HCT116 (cell line): ENCODE measurements at regions not wholly inside any gene's neighbourhood (a gene's known extent, or its start where the extent isn't known, plus 50 kb on each side); places are given as distances from the start of the nearest gene placed in this dataset.
"Not testable (repeated sequence)": the region's sequence is repeated elsewhere in the genome, so short reads cannot be mapped to it uniquely, and the experiment has no call there.

ENCODE experiments used
- ATAC-seq: fragments of 200-7000 bp; cut with Tn5 transposase; 2 replicates; pipeline ENCODE4 v1.9.1; 2020; ENCODE audit warnings: mild to moderate bottlenecking, moderate library complexity
- BruUV-seq: library from RNA; stranded (reverse); fragments of 400-500 nt; replicated peaks from 2 replicates; lab custom pipeline; 2021; lab: Mats Ljungman, UMichigan
- CTCF ChIA-PET: fragments of 300-600 bp; sonication (Branson Sonifier 250); formaldehyde crosslinking; loops from one replicate; lab custom pipeline; 2021; ENCODE audit warnings: antibody characterized with exemption; lab: Charles Lee
- POLR2A ChIA-PET: fragments of 300-600, 350-600 bp; sonication (Branson Sonifier 250); formaldehyde crosslinking; loops from one replicate; lab custom pipeline; 2021; ENCODE audit warnings: antibody characterized with exemption; lab: Charles Lee
- RAD21 ChIA-PET, 2 experiments: fragments of 300-600 bp; sonication (Branson Sonifier 250); formaldehyde crosslinking; loops; one replicate each; lab custom pipeline; 2023; ENCODE audit warnings: low total read pairs in 2 of 2; ENCODE audit not compliant: uncharacterized antibody in 2 of 2, unreplicated experiment in 2 of 2, low non-redundant PET in 1 of 2; lab: Charles Lee
- DNase-seq: peaks from one replicate; pipeline ENCODE4 v3.0.0-alpha.2; 2010; ENCODE audit warnings: low read depth, low spot score
- H2AFZ ChIP-seq: fragments of 200-600 bp; shearing (Covaris generic), sonication (generic); 2 replicates; pipeline ENCODE4 v1.6.1; 2017; ENCODE audit warnings: low read depth, mixed run types, mixed read lengths, antibody characterized with exemption, low read length; ENCODE audit not compliant: poor library complexity, severe bottlenecking
- H3K27ac ChIP-seq: 2 replicates; pipeline ENCODE4 v1.5.1; 2012; ENCODE audit warnings: low read depth, low read length
- H3K27me3 ChIP-seq: fragments of 200-600 bp; sonication (generic); 2 replicates; pipeline ENCODE4 v1.6.1; 2016; ENCODE audit warnings: mixed run types, low read length, mixed read lengths; ENCODE audit not compliant: insufficient read depth
- H3K36me3 ChIP-seq, 2 experiments: fragments of 200-500 bp in 1 of 2; fragments of 200-600 bp in 1 of 2; sonication (Bioruptor generic) in 1 of 2; sonication (generic) in 1 of 2; 2 replicates each; pipeline versions ENCODE4 v1.5.1 to v1.6.1; 2014 to 2016; ENCODE audit warnings: low read length in 2 of 2, inconsistent platforms in 1 of 2, mixed read lengths in 1 of 2, mixed run types in 1 of 2; ENCODE audit not compliant: insufficient read depth in 2 of 2, control insufficient read depth in 1 of 2
- H3K4me1 ChIP-seq, 2 experiments: fragments of 200-600 bp in 1 of 2; sonication (generic) in 1 of 2; 2 replicates each; pipeline versions ENCODE4 v1.5.1 to v1.6.1; 2012 to 2017; ENCODE audit warnings: low read length in 2 of 2, inconsistent platforms in 1 of 2, mild to moderate bottlenecking in 1 of 2, mixed read lengths in 1 of 2, mixed run types in 1 of 2, moderate library complexity in 1 of 2; ENCODE audit not compliant: insufficient read depth in 2 of 2, control insufficient read depth in 1 of 2
- H3K4me2 ChIP-seq: fragments of 200-600 bp; sonication (generic); 2 replicates; pipeline ENCODE4 v1.6.1; 2017; ENCODE audit warnings: mixed run types, low read length, mixed read lengths
- H3K4me3 ChIP-seq, 2 experiments: fragments of 200-600 bp in 1 of 2; sonication (generic) in 1 of 2; replicated peaks in 1 of 2; 2 replicates each; pipeline ENCODE4 v1.5.1; 2011 to 2016; ENCODE audit warnings: low read length in 2 of 2, control low read depth in 1 of 2, low read depth in 1 of 2, mild to moderate bottlenecking in 1 of 2, mixed read lengths in 1 of 2, mixed run types in 1 of 2
- H3K79me2 ChIP-seq: fragments of 200-600 bp; sonication (generic); 2 replicates; pipeline ENCODE4 v1.6.1; 2017; ENCODE audit warnings: mild to moderate bottlenecking, mixed run types, low read length, moderate library complexity, mixed read lengths; ENCODE audit not compliant: insufficient read depth
- H3K9ac ChIP-seq: fragments of 200-600 bp; sonication (generic); 2 replicates; pipeline ENCODE4 v1.6.1; 2016; ENCODE audit warnings: low read length, mixed read lengths
- H3K9me2 ChIP-seq: fragments of 200-600 bp; sonication (generic), shearing (Covaris generic); 2 replicates; pipeline ENCODE4 v1.6.1; 2017; ENCODE audit warnings: mixed run types, mild to moderate bottlenecking, moderate library complexity; ENCODE audit not compliant: insufficient read depth
- H3K9me3 ChIP-seq, 2 experiments: fragments of 200-500 bp in 1 of 2; fragments of 200-600 bp in 1 of 2; sonication (Bioruptor generic) in 1 of 2; sonication (generic) in 1 of 2; 2 replicates each; pipeline ENCODE4 v1.6.1; 2014 to 2017; ENCODE audit warnings: low read length in 2 of 2, mixed read lengths in 2 of 2, inconsistent platforms in 1 of 2, low read depth in 1 of 2, mild to moderate bottlenecking in 1 of 2, mixed run types in 1 of 2, moderate library complexity in 1 of 2; ENCODE audit not compliant: control insufficient read depth in 1 of 2, insufficient read depth in 1 of 2
- H4K20me1 ChIP-seq: fragments of 200-600 bp; sonication (generic), shearing (Covaris generic); 2 replicates; pipeline ENCODE4 v1.6.1; 2017; ENCODE audit warnings: mixed run types, mild to moderate bottlenecking, moderate library complexity; ENCODE audit not compliant: insufficient read depth
- ATF3 ChIP-seq: IDR thresholded peaks from 2 replicates; pipeline ENCODE4 v1.6.1; 2012
- EGR1 ChIP-seq: IDR thresholded peaks from 2 replicates; pipeline ENCODE4 v1.6.1; 2012; ENCODE audit warnings: low read depth
- EZH2 ChIP-seq: fragments of 200-600 bp; sonication (generic); IDR thresholded peaks from 2 replicates; pipeline ENCODE4 v1.6.1; 2017; ENCODE audit warnings: antibody characterized with exemption, mixed run types
- EZH2phosphoT487 ChIP-seq: fragments of 200-600 bp; IDR thresholded peaks from 2 replicates; pipeline ENCODE4 v1.6.1; 2018; ENCODE audit warnings: antibody characterized with exemption, borderline replicate concordance
- MAX ChIP-seq: IDR thresholded peaks from 2 replicates; pipeline ENCODE4 v1.6.1; 2012
- POLR2AphosphoS5 ChIP-seq: IDR thresholded peaks from 2 replicates; pipeline ENCODE4 v1.6.1; 2011; ENCODE audit warnings: mild to moderate bottlenecking, low read depth, low read length, moderate library complexity
- TCF7L2 ChIP-seq: IDR thresholded peaks from 2 replicates; pipeline ENCODE4 v1.7.0; 2011; ENCODE audit warnings: borderline replicate concordance, inconsistent platforms; ENCODE audit not compliant: insufficient read depth, insufficient read length; ENCODE audit errors: extremely low read depth
- YY1 ChIP-seq: IDR thresholded peaks from 2 replicates; pipeline ENCODE4 v1.6.1; 2011; ENCODE audit warnings: low read length, low read depth, moderate library complexity, mild to moderate bottlenecking; ENCODE audit not compliant: insufficient replicate concordance; ENCODE audit errors: extremely low read depth
- ZBTB33 ChIP-seq: IDR thresholded peaks from 2 replicates; pipeline ENCODE4 v1.6.1; 2011; ENCODE audit warnings: mild to moderate bottlenecking, low read length, moderate library complexity; ENCODE audit not compliant: insufficient replicate concordance; ENCODE audit errors: extremely low read depth
- ZFX ChIP-seq: fragments of 450-650 bp; IDR thresholded peaks from 2 replicates; pipeline ENCODE4 v1.6.1; 2017
- intact Hi-C: fragments of 100-400 bp; cut with micrococcal nuclease; formaldehyde crosslinking; loops from 2 replicates; pipeline ENCODE4 v1.10.0; 2022

- no peaks in the 10 kb centered on the region for H3K79me2 ChIP-seq
- H3K9me3 ChIP-seq = peaks cover 0 to 10% of the 10 kb centered on the region in 2 experiments; a peak in 2 of 4 replicates
- BruUV-seq = no TSS peak
- no peaks in the 10 kb centered on the region for H3K27me3 ChIP-seq
- intact Hi-C loops = no loop called here
- RAD21 ChIA-PET = no interaction called here
- POLR2A ChIA-PET = no interaction called here
- no peak overlapping the region for H3K4me3 ChIP-seq
- no peak overlapping the region for H3K27ac ChIP-seq
- DNase-seq = no peak
- CTCF ChIA-PET = no interaction called here
- TF ChIP-seq ZBTB33 (no peak), YY1 (no peak), EZH2 (no peak), ATF3 (no peak), ZFX (no peak), TCF7L2 (no peak), EZH2phosphoT487 (no peak), POLR2AphosphoS5 (no peak), EGR1 (no peak), MAX (no peak)
- no peaks in the 10 kb centered on the region for H4K20me1 ChIP-seq
- H3K9me2 ChIP-seq = no peaks in the 10 kb centered on the region
- no peaks in the 10 kb centered on the region for H3K4me1 ChIP-seq
- no peak overlapping the region for H3K4me2 ChIP-seq
- H3K9ac ChIP-seq = no peak overlapping the region
- no peak for ATAC-seq
- no peaks in the 10 kb centered on the region for H3K36me3 ChIP-seq
- no peak overlapping the region for H2AFZ ChIP-seq
These were observed 1258.0 kb upstream of the CDH9 start for GRCh38 chr5:28296254-28297013.

- not testable (repeated sequence) for H3K27ac ChIP-seq
These were observed 1248.6 kb upstream of the CDH9 start for GRCh38 chr5:28287021-28287420.

More at GRCh38 chr5:28287021-28287420, 1248.6 kb upstream of the CDH9 start:
- BruUV-seq, H3K9ac ChIP-seq, RAD21 ChIA-PET, H3K27me3 ChIP-seq, DNase-seq, H3K4me3 ChIP-seq, ATAC-seq, H3K4me2 ChIP-seq, intact Hi-C loops, H3K9me2 ChIP-seq, POLR2A ChIA-PET, H3K4me1 ChIP-seq, H4K20me1 ChIP-seq, H3K79me2 ChIP-seq, CTCF ChIA-PET, H3K36me3 ChIP-seq, H2AFZ ChIP-seq: not testable (repeated sequence)
- peaks cover 20% of the 10 kb centered on the region in 2 experiments; a peak in 2 of 4 replicates for H3K9me3 ChIP-seq
